ENCODE measurements at regions not wholly inside any gene's neighbourhood (a gene's known extent, or its start where the extent isn't known, plus 50 kb on each side); places are given as distances from the start of the nearest gene placed in this dataset.

DNA sequence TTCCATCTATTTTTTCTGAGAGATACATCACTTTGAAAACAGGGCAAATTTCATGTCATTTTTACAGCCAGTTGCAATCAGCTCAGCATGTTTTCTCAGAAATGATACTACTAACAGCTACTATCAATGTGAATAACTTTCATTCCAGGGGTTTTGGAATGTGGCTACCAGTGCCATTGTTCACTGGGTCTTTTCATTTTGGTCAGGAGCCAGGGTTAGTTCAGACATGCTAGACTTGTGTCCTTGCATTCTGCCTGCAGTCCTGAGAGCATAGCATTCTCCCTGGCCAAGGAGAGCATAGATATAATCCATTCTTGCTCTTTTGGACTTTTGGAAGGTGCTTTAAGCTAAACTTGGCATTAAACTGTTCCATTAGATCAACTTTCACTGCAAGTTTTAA, 160.9 kb upstream of the NEBL start:
- no peak for TF ChIP-seq CTCF (IDR thresholded peaks at IDR 0.05; ENCODE audit: control extremely low read depth, extremely low read depth)
- peaks cover 0 to 10% (median 4%) of the 10 kb centered on the region in 4 donors for H3K9me3 ChIP-seq (ENCODE audit: control insufficient read depth in 4 of 4, insufficient read depth in 3 of 4, low read length in 3 of 4)

DNA sequence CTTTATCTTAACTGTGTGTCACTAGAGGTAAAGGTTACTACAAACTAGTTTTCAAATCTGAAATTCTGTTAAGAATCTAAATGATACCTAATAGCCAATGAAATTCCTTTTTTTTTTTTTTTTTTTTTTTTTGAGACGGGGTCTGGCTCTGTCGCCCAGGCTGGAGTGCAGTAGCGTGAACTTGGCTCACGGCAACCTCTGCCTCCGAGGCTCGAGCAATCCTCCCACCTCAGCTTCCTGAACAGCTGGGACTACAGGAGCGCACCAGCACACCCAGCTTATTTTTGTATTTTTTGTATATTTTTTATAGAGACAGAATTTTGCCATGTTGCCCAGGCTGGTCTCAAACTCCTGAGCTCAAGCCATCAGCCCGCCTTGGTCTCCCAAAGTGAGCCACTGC, 160.3 kb upstream of the NEBL start:
- Histone ChIP-seq H3K9ac (ENCODE audit: insufficient read depth in 1 of 2, low read length in 2 of 2) (no peak overlapping the region), H3K9me3 (ENCODE audit: control insufficient read depth in 4 of 4, insufficient read depth in 3 of 4, low read length in 3 of 4) (peaks cover 0 to 10% (median 5%) of the 10 kb centered on the region in 4 donors), H3K27ac (ENCODE audit: low read depth in 1 of 2, low read length in 1 of 2) (no peak overlapping the region), H3K4me1 (ENCODE audit: control insufficient read depth in 5 of 5, insufficient read depth in 5 of 5, low read length in 5 of 5) (peaks cover 0 to 22% (median 0%) of the 10 kb centered on the region in 5 donors), H3K4me3 (no peak overlapping the region), H3K36me3 (ENCODE audit: control insufficient read depth in 4 of 4, insufficient read depth in 4 of 4, low read length in 4 of 4) (peaks cover 0 to 1% (median 0%) of the 10 kb centered on the region in 4 donors), H3K27me3 (ENCODE audit: control insufficient read depth in 3 of 3, insufficient read depth in 3 of 3, low read length in 2 of 3) (no peaks in the 10 kb centered on the region)
- no peak for TF ChIP-seq CTCF (IDR thresholded peaks at IDR 0.05; ENCODE audit: control extremely low read depth, extremely low read depth)
- 88 to 89% methylated on average over 7 to 8 of the region's 8 CpGs for WGBS, 2 donors
- ATAC-seq (ENCODE audit: insufficient read depth, low FRiP score), result no peak
- DNase-seq, result no peak

More for the DNA sequence above, 160.9 kb upstream of the NEBL start:
- no peak for ATAC-seq (ENCODE audit: insufficient read depth, low FRiP score)
- Histone ChIP-seq H3K36me3 (ENCODE audit: control insufficient read depth in 4 of 4, insufficient read depth in 4 of 4, low read length in 4 of 4) (no peaks in the 10 kb centered on the region), H3K4me3 (no peak overlapping the region), H3K27ac (ENCODE audit: low read depth in 1 of 2, low read length in 1 of 2) (no peak overlapping the region), H3K27me3 (ENCODE audit: control insufficient read depth in 3 of 3, insufficient read depth in 3 of 3, low read length in 2 of 3) (no peaks in the 10 kb centered on the region), H3K4me1 (ENCODE audit: control insufficient read depth in 5 of 5, insufficient read depth in 5 of 5, low read length in 5 of 5) (peaks cover 0 to 22% (median 0%) of the 10 kb centered on the region in 5 donors), H3K9ac (ENCODE audit: insufficient read depth in 1 of 2, low read length in 2 of 2) (no peak overlapping the region)
- no peak for DNase-seq

- ATAC-seq (ENCODE audit: insufficient read depth, low FRiP score), result no peak
- WGBS, 2 donors, result 75% methylated on average over 4 of the region's 4 CpGs
- Histone ChIP-seq H3K4me3 (no peak overlapping the region), H3K9me3 (ENCODE audit: control insufficient read depth in 4 of 4, insufficient read depth in 3 of 4, low read length in 3 of 4) (peaks cover 0 to 10% (median 5%) of the 10 kb centered on the region in 4 donors), H3K27ac (ENCODE audit: low read depth in 1 of 2, low read length in 1 of 2) (no peak overlapping the region), H3K27me3 (ENCODE audit: control insufficient read depth in 3 of 3, insufficient read depth in 3 of 3, low read length in 2 of 3) (no peaks in the 10 kb centered on the region), H3K4me1 (ENCODE audit: control insufficient read depth in 5 of 5, insufficient read depth in 5 of 5, low read length in 5 of 5) (peaks cover 0 to 22% (median 0%) of the 10 kb centered on the region in 5 donors), H3K9ac (ENCODE audit: insufficient read depth in 1 of 2, low read length in 2 of 2) (no peak overlapping the region), H3K36me3 (ENCODE audit: control insufficient read depth in 4 of 4, insufficient read depth in 4 of 4, low read length in 4 of 4) (peaks cover 0 to 1% (median 0%) of the 10 kb centered on the region in 4 donors)
- no peak for TF ChIP-seq CTCF (IDR thresholded peaks at IDR 0.05; ENCODE audit: control extremely low read depth, extremely low read depth)
- no peak for DNase-seq
These were observed 159.3 kb upstream of the NEBL start for GRCh38 chr10:21056461-21056860.

All from lung (tissue), 11 donors.